OCI-LY1 (cell line): ENCODE measurements at regions not wholly inside any gene's neighbourhood (a gene's known extent, or its start where the extent isn't known, plus 50 kb on each side); places are given as distances from the start of the nearest gene placed in this dataset.

Experiments used
- EZH2 ChIP-seq: fragments of 200-600 bp; sonication (generic), shearing (Covaris generic); IDR thresholded peaks from 2 replicates; pipeline ENCODE4 v1.8.0; 2017; ENCODE audit warnings: borderline replicate concordance, mixed run types, mild to moderate bottlenecking, antibody characterized with exemption, low read length, moderate library complexity, mixed read lengths
- TF ChIP-seq, protein P1 (sequence below): fragments of 200-600 bp; sonication (generic), shearing (Covaris generic); IDR thresholded peaks from 2 replicates; pipeline ENCODE4 v1.5.1; 2017; ENCODE audit warnings: mild to moderate bottlenecking, antibody characterized with exemption, low read length, moderate library complexity, mixed read lengths

DNA sequence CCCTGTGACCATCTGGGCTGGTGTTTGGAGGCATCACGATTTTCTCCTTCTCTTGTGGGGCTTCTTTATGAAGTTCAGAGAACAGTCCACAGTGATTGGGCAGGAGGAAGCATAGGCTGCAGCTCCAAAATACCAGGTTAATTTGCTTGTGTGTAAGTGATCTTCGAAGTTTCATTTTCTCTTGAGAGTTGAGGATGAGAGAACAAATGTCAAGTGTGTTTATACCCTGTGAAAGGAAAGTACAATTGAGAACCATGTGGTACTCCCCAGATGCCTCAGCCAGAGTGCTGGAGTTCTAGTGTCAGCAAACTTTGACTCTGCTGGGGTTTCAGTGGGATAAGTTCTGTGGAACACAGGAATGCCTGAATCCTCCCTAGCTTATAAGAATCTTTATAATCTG, 357.1 kb upstream of the CFAP20DC start:
- TF ChIP-seq, protein P1, sequence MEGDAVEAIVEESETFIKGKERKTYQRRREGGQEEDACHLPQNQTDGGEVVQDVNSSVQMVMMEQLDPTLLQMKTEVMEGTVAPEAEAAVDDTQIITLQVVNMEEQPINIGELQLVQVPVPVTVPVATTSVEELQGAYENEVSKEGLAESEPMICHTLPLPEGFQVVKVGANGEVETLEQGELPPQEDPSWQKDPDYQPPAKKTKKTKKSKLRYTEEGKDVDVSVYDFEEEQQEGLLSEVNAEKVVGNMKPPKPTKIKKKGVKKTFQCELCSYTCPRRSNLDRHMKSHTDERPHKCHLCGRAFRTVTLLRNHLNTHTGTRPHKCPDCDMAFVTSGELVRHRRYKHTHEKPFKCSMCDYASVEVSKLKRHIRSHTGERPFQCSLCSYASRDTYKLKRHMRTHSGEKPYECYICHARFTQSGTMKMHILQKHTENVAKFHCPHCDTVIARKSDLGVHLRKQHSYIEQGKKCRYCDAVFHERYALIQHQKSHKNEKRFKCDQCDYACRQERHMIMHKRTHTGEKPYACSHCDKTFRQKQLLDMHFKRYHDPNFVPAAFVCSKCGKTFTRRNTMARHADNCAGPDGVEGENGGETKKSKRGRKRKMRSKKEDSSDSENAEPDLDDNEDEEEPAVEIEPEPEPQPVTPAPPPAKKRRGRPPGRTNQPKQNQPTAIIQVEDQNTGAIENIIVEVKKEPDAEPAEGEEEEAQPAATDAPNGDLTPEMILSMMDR = no peak
- TF ChIP-seq EZH2 = no peak
